Esophagus muscularis mucosa (tissue), 3 donors: ENCODE measurements at regions not wholly inside any gene's neighbourhood (a gene's known extent, or its start where the extent isn't known, plus 50 kb on each side); places are given as distances from the start of the nearest gene placed in this dataset.
"Not testable (repeated sequence)": the region's sequence is repeated elsewhere in the genome, so short reads cannot be mapped to it uniquely, and the experiment has no call there.

Experiments used
- POLR2A ChIP-seq: fragments of 450-650 bp; IDR thresholded peaks from one replicate; pipeline ENCODE4 v1.6.1; 2017; ENCODE audit warnings: antibody characterized with exemption, moderate library complexity, mild to moderate bottlenecking, low read depth
- POLR2AphosphoS5 ChIP-seq, 2 donors: sonication (generic); formaldehyde crosslinking; IDR thresholded peaks; one replicate each; pipeline ENCODE4 v1.6.1; 2017; ENCODE audit warnings: antibody characterized with exemption in 2 of 2
- TF ChIP-seq, protein P1 (sequence below), 3 experiments: fragments of 200-600 bp in 2 of 3; fragments of 450-650 bp in 1 of 3; sonication (generic) in 2 of 3; IDR thresholded peaks; one replicate each; pipeline ENCODE4 v1.5.1; 2017 to 2019; ENCODE audit warnings: antibody characterized with exemption in 3 of 3, mild to moderate bottlenecking in 2 of 3, moderate library complexity in 1 of 3

GRCh38 chr6:67880343-67880742 lies 754.7 kb upstream of the ADGRB3 start:
- TF ChIP-seq, protein P1, sequence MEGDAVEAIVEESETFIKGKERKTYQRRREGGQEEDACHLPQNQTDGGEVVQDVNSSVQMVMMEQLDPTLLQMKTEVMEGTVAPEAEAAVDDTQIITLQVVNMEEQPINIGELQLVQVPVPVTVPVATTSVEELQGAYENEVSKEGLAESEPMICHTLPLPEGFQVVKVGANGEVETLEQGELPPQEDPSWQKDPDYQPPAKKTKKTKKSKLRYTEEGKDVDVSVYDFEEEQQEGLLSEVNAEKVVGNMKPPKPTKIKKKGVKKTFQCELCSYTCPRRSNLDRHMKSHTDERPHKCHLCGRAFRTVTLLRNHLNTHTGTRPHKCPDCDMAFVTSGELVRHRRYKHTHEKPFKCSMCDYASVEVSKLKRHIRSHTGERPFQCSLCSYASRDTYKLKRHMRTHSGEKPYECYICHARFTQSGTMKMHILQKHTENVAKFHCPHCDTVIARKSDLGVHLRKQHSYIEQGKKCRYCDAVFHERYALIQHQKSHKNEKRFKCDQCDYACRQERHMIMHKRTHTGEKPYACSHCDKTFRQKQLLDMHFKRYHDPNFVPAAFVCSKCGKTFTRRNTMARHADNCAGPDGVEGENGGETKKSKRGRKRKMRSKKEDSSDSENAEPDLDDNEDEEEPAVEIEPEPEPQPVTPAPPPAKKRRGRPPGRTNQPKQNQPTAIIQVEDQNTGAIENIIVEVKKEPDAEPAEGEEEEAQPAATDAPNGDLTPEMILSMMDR (IDR thresholded peaks at IDR 0.05): not testable (repeated sequence)
- not testable (repeated sequence) for TF ChIP-seq POLR2AphosphoS5 (IDR thresholded peaks at IDR 0.05); POLR2A
